SK-MEL-5 (cell line): ENCODE measurements at regions not wholly inside any gene's neighbourhood (a gene's known extent, or its start where the extent isn't known, plus 50 kb on each side); places are given as distances from the start of the nearest gene placed in this dataset.

ENCODE experiments used
- DNase-seq: peaks from one replicate; pipeline ENCODE4 v3.0.0-alpha.2; 2016; ENCODE audit warnings: low read depth, low spot score
- in situ Hi-C: cut with HindIII; loops from 2 replicates; pipeline ENCODE4 v1.10.0; 2016; ENCODE audit warnings: low sequenced_read_pairs, high pct_unique_total_duplicates, low pct_unique_long_range_greater_than_20kb

GRCh38 chr12:92020983-92021665 is 124.5 kb downstream of the BTG1 start:
- DNase-seq: peak; percentile 95

GRCh38 chr12:92019491-92020277 is 126.0 kb downstream of the BTG1 start:
- DNase-seq: no peak
- in situ Hi-C loops: no loop called here

More at GRCh38 chr12:92020983-92021665, 124.5 kb downstream of the BTG1 start:
- in situ Hi-C loops: no loop called here

DNA sequence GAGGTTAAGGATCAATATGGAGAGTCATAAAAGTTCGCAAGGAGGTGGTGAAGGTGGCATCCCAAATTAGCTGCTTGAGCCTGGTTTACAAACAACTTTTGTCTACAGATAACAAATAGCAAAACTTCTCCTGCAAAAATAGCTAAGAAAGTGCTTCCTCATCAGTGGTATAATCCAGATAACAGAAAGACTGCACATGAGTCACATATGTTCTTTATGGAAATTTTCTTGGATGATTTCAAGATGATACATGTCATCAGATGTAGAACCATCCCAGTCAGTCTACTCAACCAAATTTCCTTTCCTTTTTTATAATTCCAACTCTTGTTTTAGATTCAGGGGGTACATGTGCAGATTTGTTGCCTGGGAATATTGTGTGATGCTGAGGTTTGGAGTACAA is 133.0 kb downstream of the BTG1 start:
- no peak for DNase-seq
- in situ Hi-C loops: no loop called here

- in situ Hi-C loops: no loop called here
- no peak for DNase-seq
Observed at GRCh38 chr12:92010853-92011701, 134.6 kb downstream of the BTG1 start.

- in situ Hi-C loops: no loop called here
- DNase-seq: peak; percentile 25
Observed at GRCh38 chr12:92010368-92010767, 135.3 kb downstream of the BTG1 start.

GRCh38 chr12:92008345-92008744 is 137.3 kb downstream of the BTG1 start:
- in situ Hi-C loops: no loop called here
- no peak for DNase-seq

DNA sequence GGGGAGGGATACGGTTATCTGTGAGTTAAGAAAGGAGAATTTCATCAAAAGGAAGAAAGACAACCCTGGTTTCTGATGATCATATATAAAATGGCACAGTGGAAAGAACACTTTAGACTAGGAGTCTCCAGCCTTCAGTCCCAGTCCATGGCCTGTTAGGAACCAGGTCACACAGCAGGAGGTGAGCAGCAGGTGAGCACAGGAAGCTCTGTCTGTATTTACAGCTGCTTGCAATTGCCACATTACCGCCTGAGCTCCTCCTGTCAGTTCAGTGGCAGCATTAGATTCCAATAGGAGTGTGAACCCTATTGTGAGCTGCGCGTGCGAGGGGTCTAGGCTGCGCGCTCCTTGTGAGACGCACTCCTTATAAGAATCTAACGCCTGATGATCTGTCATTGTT is 137.9 kb downstream of the BTG1 start:
- no peak for DNase-seq
- in situ Hi-C loops: no loop called here

- in situ Hi-C loops: no loop called here
Observed at GRCh38 chr12:92003701-92004100, 141.9 kb downstream of the BTG1 start.

DNA sequence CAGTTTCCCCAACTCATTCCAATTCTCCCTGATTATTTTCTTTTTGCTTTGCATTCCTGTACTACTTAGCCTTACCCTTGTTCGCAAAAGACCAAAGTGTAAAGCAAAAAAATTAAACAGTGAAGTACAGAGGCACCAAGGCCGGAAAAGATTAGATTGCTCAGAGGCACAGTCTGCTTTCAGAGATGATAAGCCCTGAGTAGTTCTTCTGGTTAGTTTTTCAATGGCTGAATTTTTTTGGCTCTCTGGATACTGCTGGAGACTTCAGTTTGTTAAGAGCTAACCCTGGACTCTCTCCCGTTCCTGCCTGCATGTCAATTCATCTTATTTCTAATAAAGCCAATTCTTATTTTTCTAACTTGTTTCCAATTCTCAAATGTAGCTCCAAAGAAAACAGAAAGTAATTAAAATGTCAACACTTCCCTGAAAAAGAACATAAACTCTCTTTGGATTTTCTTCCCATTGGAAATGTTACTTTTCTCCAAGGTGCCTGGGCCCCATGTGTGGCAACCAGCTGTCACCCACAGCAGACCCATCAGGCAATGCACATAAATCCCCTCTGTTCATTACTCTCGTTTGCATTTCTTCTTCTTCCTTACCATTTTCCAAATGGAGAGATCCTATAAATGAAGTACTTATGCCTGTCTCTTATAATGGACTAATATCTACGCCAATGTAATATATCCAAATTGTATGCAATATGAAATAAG is 142.8 kb downstream of the BTG1 start:
- DNase-seq: no peak
- in situ Hi-C loops: no loop called here

More at GRCh38 chr12:92003701-92004100, 141.9 kb downstream of the BTG1 start:
- no peak for DNase-seq

DNA sequence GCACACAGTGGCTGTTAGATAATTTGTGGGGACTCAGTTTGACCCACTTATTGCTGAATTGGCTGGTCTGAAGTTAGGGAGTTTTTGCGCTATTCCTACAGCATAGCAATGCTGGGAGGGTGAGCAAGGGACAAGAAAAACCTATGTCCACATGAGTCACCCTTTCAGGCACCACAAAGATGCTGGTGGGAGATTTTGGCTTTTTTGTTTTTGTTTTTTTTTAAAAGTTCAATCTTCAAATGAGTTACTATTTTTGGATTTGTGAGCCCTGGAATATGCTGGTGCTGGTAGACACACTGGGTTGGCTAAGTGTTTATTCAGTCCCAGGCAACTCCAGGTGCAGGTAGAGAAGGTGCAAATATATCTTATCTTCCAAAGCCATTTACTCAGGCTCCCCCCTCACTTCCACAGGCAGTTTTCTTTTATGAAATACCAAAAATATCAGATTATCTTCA is 143.4 kb downstream of the BTG1 start:
- in situ Hi-C loops: no loop called here
- no peak for DNase-seq

DNA sequence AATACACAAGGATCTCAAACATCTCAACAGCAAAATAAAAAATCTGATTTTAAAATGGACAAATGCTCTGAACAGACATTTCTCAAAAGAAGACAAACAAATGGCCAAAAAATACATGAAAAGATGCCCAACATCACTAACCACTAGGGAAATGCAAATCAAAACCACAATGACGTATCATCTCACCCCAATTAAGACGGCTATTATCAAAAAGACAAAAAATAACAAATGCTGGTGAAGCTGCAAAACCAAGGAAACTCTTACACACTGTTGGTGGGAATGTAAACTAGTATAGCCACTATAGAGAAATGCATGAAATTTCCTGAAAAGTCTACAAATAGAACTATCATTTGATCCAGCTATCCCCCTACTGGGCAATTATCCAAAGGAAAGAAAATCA is 145.0 kb downstream of the BTG1 start:
- in situ Hi-C loops: no loop called here
- DNase-seq: no peak

GRCh38 chr12:91999823-92000222 is 145.8 kb downstream of the BTG1 start:
- DNase-seq: no peak
- in situ Hi-C loops: no loop called here

DNA sequence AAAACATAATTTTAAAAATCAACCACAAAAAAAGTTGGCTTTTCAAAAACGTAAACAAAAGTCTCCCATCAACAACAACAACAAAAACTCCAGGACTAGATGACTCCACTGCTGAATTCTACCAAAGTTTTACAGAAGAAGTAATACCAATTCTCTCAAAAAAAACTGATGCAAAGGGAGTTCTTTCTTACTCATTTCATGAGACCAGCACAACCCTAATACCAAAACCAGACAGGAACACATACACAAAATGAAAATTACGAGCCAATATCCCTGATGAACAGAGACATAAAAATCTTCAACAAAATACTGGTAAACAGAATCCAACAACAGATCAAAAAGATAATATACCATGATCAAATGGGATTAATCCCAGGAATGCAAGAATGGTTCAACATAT is 147.3 kb downstream of the BTG1 start:
- in situ Hi-C loops: no loop called here

GRCh38 chr12:91994208-91994797 is 151.3 kb downstream of the BTG1 start:
- DNase-seq: no peak

More for the DNA sequence above, 147.3 kb downstream of the BTG1 start:
- no peak for DNase-seq

GRCh38 chr12:91993287-91994017 is 152.2 kb downstream of the BTG1 start:
- in situ Hi-C loops: no loop called here
- DNase-seq: no peak

More at GRCh38 chr12:91994208-91994797, 151.3 kb downstream of the BTG1 start:
- in situ Hi-C loops: no loop called here

DNA sequence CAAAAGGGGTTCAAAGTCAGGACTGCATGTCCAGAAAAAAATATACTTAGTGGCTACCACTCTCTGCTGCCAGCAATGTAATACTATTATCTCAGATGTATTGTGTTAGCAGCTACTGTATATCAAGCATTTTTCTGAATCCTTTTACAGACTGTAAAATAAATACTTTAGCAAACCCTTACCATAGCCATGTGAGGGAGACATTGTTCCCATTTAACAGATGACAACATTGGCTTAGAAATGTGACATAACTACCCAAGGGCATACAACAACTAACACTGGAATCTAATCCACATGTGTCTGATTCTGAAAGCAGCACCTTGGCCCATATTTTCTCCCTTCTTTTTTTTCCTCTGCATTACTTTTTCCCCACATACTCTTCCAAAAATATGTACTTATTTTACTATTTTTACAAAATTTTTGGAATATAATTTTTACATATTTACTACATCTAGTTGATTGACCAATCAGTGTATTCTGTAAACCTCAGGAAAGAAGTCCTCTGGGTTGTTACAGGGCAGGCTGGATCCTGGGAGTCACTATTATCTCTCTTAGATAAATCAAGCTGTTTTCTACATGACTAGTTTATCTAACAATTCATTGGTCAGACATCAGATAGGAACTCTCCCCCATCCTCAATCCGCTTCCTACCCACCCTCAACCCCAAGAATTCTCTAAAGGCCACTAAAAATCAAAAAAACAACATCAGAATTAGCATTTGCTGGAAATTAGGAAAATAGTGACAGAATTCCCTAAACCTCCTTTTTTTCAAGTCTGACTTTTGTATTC is 154.1 kb downstream of the BTG1 start:
- in situ Hi-C loops: no loop called here
- peak; percentile 58 for DNase-seq
